Hepatic stellate cell (primary cell): ENCODE measurements at regions not wholly inside any gene's neighbourhood (a gene's known extent, or its start where the extent isn't known, plus 50 kb on each side); places are given as distances from the start of the nearest gene placed in this dataset.

Experiments used
- DNase-seq: peaks from one replicate; pipeline ENCODE4 v3.0.0; 2011; ENCODE audit warnings: low spot score

- no peak for DNase-seq
Measured at GRCh38 chr4:185862340-185862739, 50.3 kb upstream of the SORBS2 start.

- DNase-seq = no peak
Measured at GRCh38 chr4:185863946-185864345, 52.0 kb upstream of the SORBS2 start.

- no peak for DNase-seq
Measured at GRCh38 chr4:185865901-185866328, 53.9 kb upstream of the SORBS2 start.

DNA sequence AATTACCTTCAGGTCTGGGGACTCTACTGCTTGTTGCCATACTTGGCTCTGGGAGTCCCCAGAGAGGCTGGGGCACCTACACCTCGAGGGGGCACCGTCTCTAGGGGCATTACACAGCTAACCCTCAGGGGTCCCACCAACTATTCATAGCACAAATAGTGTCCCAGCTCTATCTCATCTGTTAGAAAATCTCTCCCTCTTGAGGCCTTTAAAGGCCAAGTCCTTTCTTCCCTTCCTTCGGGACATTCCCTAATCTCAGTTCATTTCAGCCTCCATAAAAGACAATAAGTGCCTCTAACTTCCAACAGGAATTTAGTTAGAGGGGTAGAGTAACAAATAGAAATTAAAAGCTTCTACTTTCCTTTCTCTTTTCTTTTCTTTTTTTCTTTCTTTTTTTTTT, 55.8 kb upstream of the SORBS2 start:
- DNase-seq = no peak

DNA sequence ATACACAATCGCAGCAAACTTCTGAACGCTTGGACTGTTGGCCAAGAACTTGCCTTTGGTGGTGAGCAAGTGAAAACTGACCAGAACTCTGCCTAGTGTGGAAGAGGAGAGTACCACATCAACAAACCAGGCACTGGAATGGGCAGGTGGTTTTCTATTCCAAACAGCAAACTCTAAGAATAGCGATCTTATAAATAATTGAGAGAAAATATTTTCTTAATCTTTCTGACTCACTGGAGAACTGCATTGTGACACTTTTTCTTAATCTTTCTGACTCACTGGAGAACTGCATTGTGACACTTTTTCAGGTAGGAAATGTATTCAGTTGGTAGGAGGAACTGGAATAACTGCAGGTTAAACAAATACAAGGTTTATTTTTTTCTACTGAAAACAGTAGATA, 57.0 kb upstream of the SORBS2 start:
- no peak for DNase-seq

DNA sequence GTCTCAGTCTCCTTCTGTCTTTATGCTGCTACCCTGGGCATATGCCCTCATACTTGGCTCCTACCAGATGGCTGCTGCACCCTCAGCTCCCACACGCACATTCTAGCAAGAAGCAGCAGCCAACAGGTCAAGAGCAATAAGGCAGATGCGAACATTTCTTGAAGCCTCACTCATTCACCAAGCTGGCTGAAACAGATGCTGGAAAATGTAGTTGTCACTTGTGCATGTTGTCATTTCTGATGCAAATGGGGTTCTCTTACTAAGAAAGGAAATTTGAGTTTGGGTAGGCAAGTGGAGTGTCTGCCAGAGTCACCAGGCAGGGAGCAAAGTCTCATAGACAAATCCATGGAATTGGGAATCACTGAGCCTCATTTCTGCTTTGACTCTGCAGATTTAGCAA, 57.4 kb upstream of the SORBS2 start:
- DNase-seq = no peak

- no peak for DNase-seq
Measured at GRCh38 chr4:185870366-185870765, 58.4 kb upstream of the SORBS2 start.

GRCh38 chr4:185872747-185873380, 60.9 kb upstream of the SORBS2 start:
- DNase-seq = no peak

GRCh38 chr4:185874516-185875230, 62.7 kb upstream of the SORBS2 start:
- DNase-seq = no peak

- DNase-seq = no peak
Measured at GRCh38 chr4:185875316-185875907, 63.4 kb upstream of the SORBS2 start.

- no peak for DNase-seq
Measured at GRCh38 chr4:185878633-185879032, 66.6 kb upstream of the SORBS2 start.

- DNase-seq = no peak
Measured at GRCh38 chr4:185879666-185880312, 67.8 kb upstream of the SORBS2 start.

DNA sequence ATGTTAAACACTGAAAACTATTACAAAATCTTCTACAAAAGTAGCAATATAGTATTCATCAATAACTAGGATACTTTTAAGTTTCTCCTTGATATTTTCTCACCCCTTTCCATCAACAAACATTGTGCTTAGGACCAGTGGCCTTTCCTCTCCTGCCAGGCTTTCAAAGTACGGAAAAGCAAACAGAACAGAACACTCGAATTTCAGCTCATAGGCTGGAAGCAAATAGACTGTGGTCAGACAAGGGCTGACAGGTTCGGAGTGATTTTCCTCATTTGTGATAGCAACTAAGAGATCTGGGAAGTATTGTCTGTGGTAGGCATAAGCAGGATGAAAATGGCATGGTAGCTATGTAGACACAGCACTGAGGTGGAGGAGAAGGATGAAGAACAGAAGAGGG, 68.6 kb upstream of the SORBS2 start:
- DNase-seq = no peak

DNA sequence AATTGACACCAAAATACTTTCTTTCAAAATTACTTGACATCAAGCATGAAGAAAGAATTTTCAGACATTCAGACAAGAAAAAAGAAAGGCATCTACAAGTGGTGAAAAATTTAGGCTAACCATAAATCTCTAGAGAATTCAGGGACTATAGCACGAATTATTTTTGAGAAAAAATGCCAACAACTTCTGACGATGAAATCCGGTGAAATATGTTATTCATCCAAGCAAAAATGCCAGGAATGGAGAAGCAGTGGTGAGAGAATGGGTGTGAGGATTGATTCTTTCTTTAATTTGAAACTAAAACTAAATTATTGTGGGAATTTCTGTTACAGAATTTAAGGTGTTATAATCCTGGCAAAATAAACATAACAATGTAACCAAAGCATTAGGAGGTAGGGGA, 69.4 kb upstream of the SORBS2 start:
- DNase-seq = no peak

DNA sequence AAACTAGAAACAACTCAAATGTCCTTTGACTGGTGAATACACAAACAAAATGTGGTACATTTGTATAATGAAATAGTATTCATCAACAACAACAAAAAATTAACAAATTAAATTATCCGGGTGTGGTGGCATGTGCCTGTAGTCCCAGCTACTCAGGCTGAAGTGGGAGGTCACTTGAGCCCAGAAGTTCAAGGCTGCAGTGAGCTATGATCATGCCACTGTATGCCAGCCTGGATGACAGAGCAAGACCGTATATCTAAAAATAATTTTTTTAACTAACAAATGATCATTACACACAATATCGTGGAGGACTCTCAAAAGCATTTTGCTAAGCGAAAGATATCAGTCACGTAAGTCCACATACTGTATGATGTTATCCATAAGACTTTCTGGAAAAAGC, 71.6 kb upstream of the SORBS2 start:
- DNase-seq = no peak

GRCh38 chr4:185885075-185885474, 73.1 kb upstream of the SORBS2 start:
- no peak for DNase-seq

DNA sequence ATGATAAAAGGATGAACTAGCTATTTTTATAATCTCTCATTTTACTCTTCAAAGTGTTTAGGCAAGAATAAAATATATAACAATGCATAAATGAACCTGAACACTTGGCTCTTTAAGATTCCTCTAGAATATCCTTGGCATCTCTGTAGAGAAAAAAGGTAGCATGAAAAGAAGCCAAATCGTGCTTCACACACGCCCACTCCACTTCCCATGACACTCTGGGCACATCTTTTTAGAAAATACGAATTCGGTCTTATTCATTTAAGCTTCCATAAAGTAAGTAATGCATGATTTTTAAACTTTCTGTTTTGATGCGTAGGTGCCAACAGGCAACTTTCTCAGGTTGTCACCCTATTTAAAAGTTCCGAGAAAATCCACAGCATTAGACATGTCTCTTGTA, 73.6 kb upstream of the SORBS2 start:
- no peak for DNase-seq

DNA sequence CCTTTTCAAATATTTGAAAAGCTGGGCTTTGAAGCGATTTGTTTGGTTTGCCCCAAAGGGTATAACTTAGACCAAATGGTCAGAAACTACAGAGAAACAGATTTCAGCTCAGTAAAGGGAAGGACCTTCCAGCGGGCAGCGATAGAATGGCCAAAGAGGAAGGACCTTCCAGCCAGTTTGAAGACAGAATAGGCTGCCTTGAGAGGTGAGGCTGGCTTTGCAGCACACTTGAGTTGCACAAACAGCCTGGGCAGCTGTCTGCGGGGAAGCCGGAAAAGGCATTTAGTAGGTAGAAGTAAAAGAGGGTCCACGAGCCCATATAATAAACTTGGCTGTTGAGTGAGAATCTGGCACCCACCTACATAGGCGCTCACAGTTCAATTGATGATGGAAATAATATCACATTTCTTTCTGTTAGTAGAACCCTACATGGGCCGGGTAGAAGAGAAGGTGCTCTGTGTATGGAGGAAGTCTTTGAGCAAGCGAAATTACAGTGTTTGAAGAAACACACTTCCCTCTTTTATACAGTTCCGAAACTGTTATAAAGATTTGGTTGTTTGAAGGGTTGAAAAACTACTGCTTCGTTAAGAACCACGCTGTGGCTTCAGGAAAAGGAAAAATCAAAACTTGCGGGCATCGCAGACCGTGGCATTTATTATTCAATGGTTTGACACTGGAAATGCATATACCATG, 75.0 kb upstream of the SORBS2 start:
- no peak for DNase-seq

DNA sequence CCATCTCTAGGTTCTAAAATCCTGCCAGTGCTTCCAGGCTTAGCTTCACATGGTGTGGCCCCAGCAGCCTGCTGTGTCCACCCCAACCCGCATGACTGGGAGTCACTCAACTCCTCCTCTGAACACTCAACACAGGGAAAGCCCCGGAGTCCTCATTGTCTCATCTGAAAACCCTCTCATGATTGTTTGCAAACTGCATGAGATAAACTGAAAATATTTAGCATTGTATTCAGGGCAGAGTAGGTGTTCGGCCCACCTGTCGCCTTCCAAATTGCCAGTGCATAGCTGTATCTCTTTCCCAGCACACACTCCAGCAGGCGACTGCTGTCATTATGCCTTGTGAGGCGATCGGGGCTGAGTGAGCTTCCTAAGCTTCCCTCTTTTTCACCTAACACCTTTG, 76.7 kb upstream of the SORBS2 start:
- DNase-seq = no peak

- DNase-seq = no peak
Measured at GRCh38 chr4:185889585-185889984, 77.6 kb upstream of the SORBS2 start.

DNA sequence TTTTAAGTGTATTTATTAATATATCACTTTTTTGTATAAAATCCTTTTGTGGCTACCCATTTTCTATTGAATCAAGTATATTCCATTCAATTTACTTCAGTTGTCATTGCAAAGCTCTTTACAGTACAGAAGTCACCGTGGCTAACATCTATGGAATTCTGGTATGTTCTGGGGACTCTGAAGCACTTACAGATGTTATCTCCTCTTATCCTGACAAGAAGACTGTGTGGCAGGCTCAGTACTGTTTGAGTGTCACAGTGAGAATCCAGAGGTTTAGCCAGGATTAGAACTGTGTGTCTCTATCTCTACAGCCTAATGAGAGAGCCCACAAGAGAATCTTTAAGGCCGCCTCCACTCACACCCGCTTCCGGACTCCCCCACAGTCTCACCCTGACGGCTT, 78.2 kb upstream of the SORBS2 start:
- no peak for DNase-seq

- DNase-seq = no peak
Measured at GRCh38 chr4:185892165-185892564, 80.2 kb upstream of the SORBS2 start.

DNA sequence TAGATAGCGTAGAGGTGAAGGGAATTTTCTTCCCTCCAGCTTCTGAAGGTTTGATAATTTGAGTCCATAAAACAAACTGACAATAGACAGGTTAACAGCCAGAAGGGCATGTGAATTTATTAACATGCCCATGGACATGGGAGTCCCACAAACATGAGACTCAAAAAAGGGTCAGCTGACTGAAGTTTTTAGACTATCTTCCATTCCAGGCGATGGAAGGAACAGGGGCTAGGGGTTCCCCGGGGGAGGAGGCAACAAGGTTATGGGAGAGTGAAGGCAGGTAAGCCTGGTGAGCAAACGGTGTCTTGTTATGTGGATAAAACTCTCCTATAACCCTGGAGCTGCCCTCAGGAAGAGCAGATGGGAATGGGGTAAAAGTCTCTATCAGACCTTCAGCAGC, 81.5 kb upstream of the SORBS2 start:
- no peak for DNase-seq
